Spleen (tissue), 11 donors: ENCODE measurements at regions not wholly inside any gene's neighbourhood (a gene's known extent, or its start where the extent isn't known, plus 50 kb on each side); places are given as distances from the start of the nearest gene placed in this dataset.

Source experiments
- DNase-seq: peaks from one replicate; pipeline ENCODE4 v3.0.0-alpha.2; 2020
- H3K27ac ChIP-seq, 8 donors: fragments of 200-600 bp; sonication (generic) in 7 of 8; 1 replicate in 4 of 8; 2 replicates in 4 of 8; pipeline versions ENCODE4 v1.5.0 to v1.8.0; 2016 to 2021; ENCODE audit warnings: inconsistent platforms in 4 of 8, mild to moderate bottlenecking in 4 of 8, moderate library complexity in 1 of 8
- H3K27me3 ChIP-seq, 7 donors: fragments of 200-600 bp; sonication (generic) in 6 of 7; replicated peaks in 1 of 7; 1 replicate in 4 of 7; 2 replicates in 3 of 7; pipeline versions ENCODE4 v1.5.0 to v1.8.0; 2016 to 2021; ENCODE audit warnings: inconsistent platforms in 3 of 7, mild to moderate bottlenecking in 1 of 7
- H3K36me3 ChIP-seq, 6 donors: fragments of 200-600 bp; sonication (generic) in 5 of 6; 1 replicate in 4 of 6; 2 replicates in 2 of 6; pipeline versions ENCODE4 v1.5.0 to v1.8.0; 2016 to 2021; ENCODE audit warnings: inconsistent platforms in 2 of 6
- H3K4me1 ChIP-seq, 6 donors: fragments of 200-600 bp; sonication (generic) in 5 of 6; 1 replicate in 3 of 6; 2 replicates in 3 of 6; pipeline versions ENCODE4 v1.5.0 to v1.8.0; 2016 to 2021; ENCODE audit warnings: inconsistent platforms in 3 of 6
- H3K4me3 ChIP-seq, 8 donors: fragments of 200-600 bp; sonication (generic) in 7 of 8; 1 replicate in 4 of 8; 2 replicates in 4 of 8; pipeline versions ENCODE4 v1.5.0 to v1.8.0; 2016 to 2021; ENCODE audit warnings: inconsistent platforms in 4 of 8, mild to moderate bottlenecking in 4 of 8, moderate library complexity in 2 of 8
- H3K9me3 ChIP-seq, 8 donors: fragments of 200-600 bp; sonication (generic) in 7 of 8; 1 replicate in 4 of 8; 2 replicates in 4 of 8; pipeline versions ENCODE4 v1.5.0 to v1.8.0; 2016 to 2021; ENCODE audit warnings: inconsistent platforms in 4 of 8
- POLR2A ChIP-seq, 3 donors: fragments of 450-650 bp; IDR thresholded peaks; one replicate each; pipeline ENCODE4 v1.5.1; 2017; ENCODE audit warnings: antibody characterized with exemption in 3 of 3, mild to moderate bottlenecking in 1 of 3
- POLR2AphosphoS5 ChIP-seq, 3 donors: sonication (generic); formaldehyde crosslinking; IDR thresholded peaks; one replicate each; pipeline ENCODE4 v1.5.1; 2017; ENCODE audit warnings: antibody characterized with exemption in 3 of 3
- WGBS, 5 donors: extraction: QIAGEN DNeasy Blood & Tissue Kit in 3 of 5; methylation state at CpG; one replicate each; pipeline versions ENCODE4 v1.1.5 to v1.1.7; 2013 to 2018; 5-methylcytosine and 5-hydroxymethylcytosine counted together
- intact Hi-C: fragments of 100-400 bp; cut with DNase I; formaldehyde crosslinking; loops from one replicate; pipeline ENCODE4 v1.15.0; 2023; ENCODE audit warnings: low total_unique reads
- TF ChIP-seq, protein P1 (sequence below), 11 experiments: fragments of 200-600 bp in 7 of 11; fragments of 450-650 bp in 4 of 11; sonication (generic) in 4 of 11; IDR thresholded peaks in 8 of 11; conservative IDR thresholded peaks in 3 of 11; 1 replicate in 7 of 11; 2 replicates in 4 of 11; pipeline versions ENCODE4 v1.4.0 to v1.8.0; 2016 to 2021; ENCODE audit warnings: antibody characterized with exemption in 11 of 11, inconsistent platforms in 4 of 11, mild to moderate bottlenecking in 1 of 11
- donor health status: healthy with polysubstance abuse.
- donor health status: DM: no; HTN: no; CAD: no; lungs with moderate emphysema.
- donor health status: DM: no; HTN: no; CAD: no.
- donor health status: Bipolar disorder and iron deficiency.
- donor health status: healthy.
- donor health status: DM: no; HTN: no; CAD: no.
- donor health status: DM: yes; HTN: yes; CAD: no.

DNA sequence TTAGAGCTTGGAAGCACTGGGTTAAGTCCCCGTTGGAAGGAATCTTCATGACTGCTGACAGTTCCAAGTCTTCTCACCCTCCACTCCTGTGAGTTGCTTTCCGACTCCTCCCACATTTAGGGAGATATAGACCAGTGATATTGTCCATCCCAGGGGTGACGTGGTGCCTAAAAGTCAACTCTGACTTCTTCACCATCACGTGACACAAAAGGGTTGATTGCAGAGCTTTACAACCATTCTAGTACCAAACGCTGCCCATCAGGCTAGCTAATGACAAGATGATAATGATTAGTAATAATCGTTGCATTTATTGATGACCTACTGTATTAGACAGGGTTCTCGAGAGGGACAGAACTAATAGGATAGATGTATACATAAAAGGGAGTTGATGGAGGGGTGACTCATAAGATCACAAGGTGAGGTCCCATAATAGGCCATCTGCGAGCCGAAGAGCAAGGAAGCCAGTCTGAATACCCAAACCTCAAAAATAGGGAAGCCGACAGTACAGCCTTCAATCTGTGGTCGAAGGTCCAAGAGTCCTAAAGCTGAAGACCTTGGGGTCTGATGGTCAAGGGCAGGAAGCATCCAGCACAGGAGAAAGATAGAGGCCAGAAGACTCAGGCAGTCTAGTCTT, 85.3 kb upstream of the CARD11 start:
- H3K36me3 ChIP-seq = no peaks in the 10 kb centered on the region
- no peak overlapping the region for H3K27ac ChIP-seq
- DNase-seq = no peak
- TF ChIP-seq POLR2A (IDR thresholded peaks at IDR 0.05) (no peak), POLR2AphosphoS5 (IDR thresholded peaks at IDR 0.05) (no peak)
- TF ChIP-seq, protein P1, sequence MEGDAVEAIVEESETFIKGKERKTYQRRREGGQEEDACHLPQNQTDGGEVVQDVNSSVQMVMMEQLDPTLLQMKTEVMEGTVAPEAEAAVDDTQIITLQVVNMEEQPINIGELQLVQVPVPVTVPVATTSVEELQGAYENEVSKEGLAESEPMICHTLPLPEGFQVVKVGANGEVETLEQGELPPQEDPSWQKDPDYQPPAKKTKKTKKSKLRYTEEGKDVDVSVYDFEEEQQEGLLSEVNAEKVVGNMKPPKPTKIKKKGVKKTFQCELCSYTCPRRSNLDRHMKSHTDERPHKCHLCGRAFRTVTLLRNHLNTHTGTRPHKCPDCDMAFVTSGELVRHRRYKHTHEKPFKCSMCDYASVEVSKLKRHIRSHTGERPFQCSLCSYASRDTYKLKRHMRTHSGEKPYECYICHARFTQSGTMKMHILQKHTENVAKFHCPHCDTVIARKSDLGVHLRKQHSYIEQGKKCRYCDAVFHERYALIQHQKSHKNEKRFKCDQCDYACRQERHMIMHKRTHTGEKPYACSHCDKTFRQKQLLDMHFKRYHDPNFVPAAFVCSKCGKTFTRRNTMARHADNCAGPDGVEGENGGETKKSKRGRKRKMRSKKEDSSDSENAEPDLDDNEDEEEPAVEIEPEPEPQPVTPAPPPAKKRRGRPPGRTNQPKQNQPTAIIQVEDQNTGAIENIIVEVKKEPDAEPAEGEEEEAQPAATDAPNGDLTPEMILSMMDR (IDR thresholded peaks at IDR 0.05 in 8 of 11, conservative IDR thresholded peaks at IDR 0.05 in 3 of 11) = no peak
- 67 to 78% (median 69%) methylated on average over 10 to 11 of the region's 11 CpGs for WGBS, 5 donors
- H3K9me3 ChIP-seq = peaks cover 0 to 14% (median 6%) of the 10 kb centered on the region in 8 donors
- intact Hi-C loops = no loop called here
- no peak overlapping the region for H3K4me3 ChIP-seq
- H3K4me1 ChIP-seq = no peaks in the 10 kb centered on the region
- no peaks in the 10 kb centered on the region for H3K27me3 ChIP-seq

DNA sequence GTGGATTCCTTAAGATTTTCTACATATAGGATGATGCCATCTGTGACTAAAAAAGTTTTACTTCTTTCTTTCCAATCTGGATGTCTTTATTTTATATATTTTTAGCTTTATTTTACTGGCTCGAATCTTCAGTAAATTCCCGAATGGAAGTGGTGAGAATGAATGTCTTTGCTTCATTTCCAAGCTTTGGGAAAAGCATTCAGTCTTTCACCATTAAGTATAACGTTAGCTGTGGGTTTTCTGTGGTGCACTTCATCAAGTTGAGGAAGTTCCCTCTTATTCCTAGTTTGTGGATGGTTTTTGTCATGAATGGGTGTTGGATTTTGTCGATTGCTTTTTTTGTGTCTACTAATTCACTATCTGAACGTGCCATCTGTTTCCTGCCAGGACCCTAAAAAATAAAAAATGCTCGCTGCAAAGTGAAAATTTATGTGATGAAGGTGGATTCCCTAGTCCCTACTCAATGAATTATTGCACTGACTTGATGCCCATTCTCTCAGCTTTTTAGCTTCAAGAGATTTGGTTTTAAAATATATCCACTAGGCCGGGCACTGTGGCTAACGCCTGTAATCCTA, 90.2 kb upstream of the CARD11 start:
- no peak for DNase-seq
- H3K36me3 ChIP-seq = no peaks in the 10 kb centered on the region
- H3K27ac ChIP-seq = no peak overlapping the region
- H3K4me3 ChIP-seq = no peak overlapping the region
- no peaks in the 10 kb centered on the region for H3K4me1 ChIP-seq
- TF ChIP-seq POLR2AphosphoS5 (IDR thresholded peaks at IDR 0.05) (no peak), POLR2A (IDR thresholded peaks at IDR 0.05) (no peak)
- TF ChIP-seq, protein P1 (IDR thresholded peaks at IDR 0.05 in 8 of 11, conservative IDR thresholded peaks at IDR 0.05 in 3 of 11) = no peak
- 17 to 34% (median 28%) methylated on average over 8 of the region's 8 CpGs for WGBS, 5 donors
- intact Hi-C loops = no loop called here
- H3K27me3 ChIP-seq = no peaks in the 10 kb centered on the region
- H3K9me3 ChIP-seq = peaks cover 0 to 14% (median 6%) of the 10 kb centered on the region in 8 donors

DNA sequence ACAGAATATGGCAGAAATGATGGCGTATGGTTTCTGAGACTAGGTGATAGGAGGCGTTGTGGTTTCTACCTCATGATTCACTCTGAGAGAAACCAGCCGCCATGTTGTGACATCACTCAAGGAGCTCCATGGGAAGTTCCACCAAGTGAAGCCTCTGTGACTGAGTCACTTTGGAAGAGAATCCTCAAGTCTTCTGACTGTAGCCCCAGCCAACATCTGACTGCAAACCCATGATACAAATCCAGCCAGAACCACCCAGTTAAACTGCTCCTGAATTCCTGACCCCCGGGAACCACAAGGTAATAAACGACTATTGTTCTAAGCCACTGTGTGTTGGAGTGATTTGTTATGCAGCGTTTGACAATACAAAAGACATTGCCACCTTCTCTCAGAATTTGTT, 91.1 kb upstream of the CARD11 start:
- intact Hi-C loops = no loop called here
- Histone ChIP-seq H3K27me3 (peaks cover 0 to 3% (median 0%) of the 10 kb centered on the region in 7 donors), H3K9me3 (peaks cover 0 to 14% (median 6%) of the 10 kb centered on the region in 8 donors), H3K4me3 (no peak overlapping the region), H3K27ac (no peak overlapping the region), H3K36me3 (no peaks in the 10 kb centered on the region), H3K4me1 (no peaks in the 10 kb centered on the region)
- WGBS, 5 donors = 78 to 89% (median 82%) methylated on average over 6 of the region's 6 CpGs
- TF ChIP-seq POLR2A (IDR thresholded peaks at IDR 0.05) (no peak), POLR2AphosphoS5 (IDR thresholded peaks at IDR 0.05) (no peak)
- TF ChIP-seq, protein P1 (IDR thresholded peaks at IDR 0.05 in 8 of 11, conservative IDR thresholded peaks at IDR 0.05 in 3 of 11) = no peak
- no peak for DNase-seq

DNA sequence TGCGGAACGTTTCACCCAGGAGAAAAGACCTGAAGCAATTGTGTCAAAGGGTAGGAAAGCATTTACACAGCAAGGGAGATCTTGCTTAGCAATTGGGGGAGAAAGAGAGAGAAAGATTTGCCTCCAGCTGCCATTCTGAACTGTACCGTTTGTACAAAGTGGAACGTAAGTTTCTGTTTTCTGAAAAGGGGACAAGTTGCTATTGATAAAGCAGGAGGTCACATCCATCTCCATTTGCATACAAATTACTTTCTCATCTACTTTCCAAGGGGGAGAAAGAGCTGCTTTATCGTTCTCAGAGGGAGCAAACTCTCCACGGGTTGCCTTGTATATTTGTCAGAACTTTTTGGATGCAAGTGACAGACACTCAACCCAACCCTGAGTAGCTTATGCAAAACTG, 92.0 kb upstream of the CARD11 start:
- H3K9me3 ChIP-seq = peaks cover 0 to 12% (median 6%) of the 10 kb centered on the region in 8 donors
- no peak overlapping the region for H3K27ac ChIP-seq
- H3K4me3 ChIP-seq = no peak overlapping the region
- peaks cover 0 to 5% (median 0%) of the 10 kb centered on the region in 7 donors for H3K27me3 ChIP-seq
- DNase-seq = no peak
- TF ChIP-seq, protein P1 (IDR thresholded peaks at IDR 0.05 in 8 of 11, conservative IDR thresholded peaks at IDR 0.05 in 3 of 11) = no peak
- no peak for TF ChIP-seq POLR2A (IDR thresholded peaks at IDR 0.05)
- TF ChIP-seq POLR2AphosphoS5 (IDR thresholded peaks at IDR 0.05) = no peak
- 74 to 83% (median 80%) methylated on average over 6 of the region's 6 CpGs for WGBS, 5 donors
- no peaks in the 10 kb centered on the region for H3K4me1 ChIP-seq
- intact Hi-C loops = no loop called here
- no peaks in the 10 kb centered on the region for H3K36me3 ChIP-seq
